Nucleus accumbens (tissue), 56 donors: ENCODE measurements at regions not wholly inside any gene's neighbourhood (a gene's known extent, or its start where the extent isn't known, plus 50 kb on each side); places are given as distances from the start of the nearest gene placed in this dataset.
"Not testable (repeated sequence)": the region's sequence is repeated elsewhere in the genome, so short reads cannot be mapped to it uniquely, and the experiment has no call there.

ENCODE experiments used
- DNase-seq, 56 donors: peaks; one replicate each; lab custom pipeline; 2025; lab: John Stamatoyannopoulos, UW

DNA sequence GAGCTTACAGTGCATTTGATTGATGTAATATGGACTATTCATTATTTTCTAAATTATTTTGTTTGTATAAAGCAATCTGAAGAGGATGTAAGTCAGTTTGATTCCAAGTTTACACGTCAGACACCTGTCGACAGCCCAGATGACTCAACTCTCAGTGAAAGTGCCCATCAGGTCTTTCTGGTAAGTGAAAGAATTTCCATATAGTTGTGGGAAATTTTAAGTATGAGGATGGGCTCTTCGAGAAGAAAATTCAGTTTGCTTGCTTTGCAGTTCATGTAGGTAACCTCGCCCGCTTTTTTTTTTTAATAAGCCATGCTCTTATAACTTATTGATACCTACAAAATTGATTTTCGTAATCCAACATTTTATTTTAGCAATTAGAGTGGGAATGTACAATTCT, 151.6 kb downstream of the CDRT15L2 start:
- not testable (repeated sequence) for DNase-seq

DNA sequence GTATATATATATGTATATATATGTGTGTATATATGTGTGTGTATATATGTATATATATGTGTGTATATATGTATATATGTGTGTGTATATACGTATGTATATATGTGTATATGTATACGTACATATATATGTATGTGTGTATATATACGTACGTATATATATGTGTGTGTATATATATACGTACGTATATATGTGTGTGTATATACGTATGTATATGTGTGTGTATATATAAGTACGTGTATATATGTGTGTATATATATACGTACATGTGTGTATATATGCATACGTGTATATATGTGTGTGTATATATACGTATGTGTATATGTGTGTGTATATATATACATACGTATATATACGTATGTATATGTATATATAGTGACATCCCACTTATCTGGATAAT, 154.4 kb downstream of the CDRT15L2 start:
- no peak for DNase-seq

DNA sequence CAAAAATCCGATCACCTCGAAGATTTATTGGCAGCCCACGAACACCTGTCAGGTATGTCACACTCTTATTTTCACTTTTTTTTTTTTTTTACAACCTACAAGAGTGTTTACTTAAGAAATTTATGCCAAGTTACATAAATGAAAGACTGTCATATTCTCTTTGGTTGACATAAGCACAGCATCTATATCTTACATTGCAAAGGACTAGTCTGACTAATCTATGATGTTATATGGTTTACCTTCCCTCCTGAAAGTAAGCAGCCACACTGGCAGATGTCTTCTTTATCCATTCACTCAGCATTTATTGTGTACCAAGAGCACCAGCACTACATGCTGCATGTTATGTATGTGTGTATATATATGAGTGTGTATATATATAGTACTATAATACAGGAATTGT, 156.3 kb downstream of the CDRT15L2 start:
- DNase-seq, result no peak

DNA sequence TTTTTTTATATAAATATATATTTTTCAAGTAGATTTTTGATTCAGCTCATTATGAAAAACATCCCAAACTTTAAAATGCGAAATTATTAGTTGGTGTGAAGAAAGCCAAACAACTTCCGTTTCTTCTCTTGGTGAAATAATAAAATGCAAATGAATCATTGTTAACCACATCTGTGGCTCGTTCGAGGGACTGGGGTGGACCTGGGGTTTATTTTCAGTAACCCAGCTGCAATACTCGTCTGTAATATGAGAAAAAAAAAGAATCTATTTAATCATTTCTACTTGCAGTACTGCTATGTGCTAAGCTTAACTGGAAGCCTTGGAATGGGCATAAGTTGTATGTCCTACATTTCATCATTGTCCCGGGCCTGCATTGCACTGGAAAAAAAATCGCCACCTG, 158.1 kb downstream of the CDRT15L2 start:
- not testable (repeated sequence) for DNase-seq

DNA sequence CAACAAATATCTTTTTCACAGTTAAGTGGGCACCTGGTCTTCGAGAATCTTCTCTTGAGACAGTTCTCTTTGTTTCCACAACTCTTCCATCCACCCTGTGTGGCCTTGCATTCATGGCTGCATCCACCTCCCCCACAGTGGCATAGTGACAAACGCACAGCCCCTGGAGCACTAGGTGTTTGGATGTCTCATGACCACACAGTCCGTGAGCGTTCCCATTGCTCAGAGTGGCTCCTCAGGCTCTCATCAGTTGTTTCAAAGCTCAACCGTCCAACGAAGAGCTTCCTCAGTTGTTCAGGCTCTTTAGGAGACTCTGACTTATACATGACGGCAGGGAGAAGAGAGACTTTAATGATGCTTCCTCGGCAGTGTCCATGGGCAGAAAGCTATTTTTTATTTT, 191.6 kb downstream of the CDRT15L2 start:
- no peak for DNase-seq

DNA sequence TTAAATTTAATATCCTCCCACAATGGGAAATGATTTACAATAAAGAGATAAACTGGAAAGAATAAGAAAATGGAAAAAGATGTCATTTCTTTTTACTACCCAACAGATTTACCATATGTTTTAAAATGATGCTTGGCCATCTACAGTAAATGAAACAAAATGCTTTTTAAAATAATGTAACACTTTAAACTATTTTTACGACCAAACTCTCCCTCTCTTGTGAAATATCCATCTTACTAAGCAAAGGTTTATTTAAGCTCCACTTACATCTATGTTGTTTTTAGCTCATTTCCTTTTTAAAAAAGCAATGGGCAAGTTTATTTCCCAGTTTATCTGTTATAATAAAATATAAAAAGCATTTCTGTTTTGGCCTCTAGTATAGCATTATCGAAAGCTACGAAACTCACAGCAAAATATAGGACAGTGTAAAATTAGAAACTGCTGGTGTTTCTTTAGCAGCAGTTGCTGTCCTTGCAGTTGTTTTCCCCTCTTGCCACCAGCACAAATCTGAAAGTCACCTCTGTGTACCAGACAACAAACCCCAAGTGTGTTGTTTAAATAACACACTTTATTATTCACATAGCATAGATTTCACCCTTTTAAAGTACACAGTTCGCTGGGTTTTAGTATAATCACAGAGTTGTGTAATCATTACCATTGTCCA, 195.1 kb downstream of the CDRT15L2 start:
- DNase-seq, result no peak

DNA sequence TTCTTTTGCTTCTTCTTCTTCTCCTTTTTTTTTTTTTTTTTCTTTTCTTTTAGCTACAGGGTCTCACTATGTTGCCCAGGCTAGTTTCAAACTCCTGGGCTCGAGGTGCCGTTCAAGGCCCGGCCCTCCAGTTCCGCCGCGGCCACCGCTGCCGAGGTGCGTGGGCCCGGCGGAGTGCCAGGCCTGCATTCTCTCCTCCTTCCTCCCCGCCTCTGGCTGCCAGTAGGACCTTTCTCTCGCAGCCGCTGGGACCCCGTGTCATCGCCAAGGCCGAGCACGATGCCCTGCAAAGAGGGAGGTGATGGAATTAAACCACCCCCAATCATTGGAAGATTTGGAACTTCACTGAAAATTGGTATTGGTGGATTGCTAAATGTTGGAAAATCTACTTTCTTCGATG, 195.8 kb downstream of the CDRT15L2 start:
- no peak for DNase-seq

DNA sequence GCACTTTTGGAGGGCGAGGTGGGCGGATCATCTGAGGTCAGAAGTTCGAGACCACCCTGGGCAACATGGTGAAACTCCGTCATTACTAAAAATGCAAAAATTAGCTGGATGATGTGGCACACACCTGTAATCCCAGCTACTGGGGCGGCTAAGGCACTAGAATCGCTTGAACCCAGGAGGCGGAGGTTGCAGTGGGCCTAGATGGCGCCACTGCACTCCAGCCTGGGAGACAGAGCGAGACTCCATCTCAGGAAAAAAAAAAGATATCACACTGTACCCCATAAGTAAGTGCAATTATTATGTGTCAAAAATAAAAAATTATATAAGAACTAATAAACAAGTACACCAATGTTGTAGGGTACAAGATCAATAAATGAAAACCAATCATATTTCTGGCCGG, 200.0 kb downstream of the CDRT15L2 start:
- no peak for DNase-seq

DNA sequence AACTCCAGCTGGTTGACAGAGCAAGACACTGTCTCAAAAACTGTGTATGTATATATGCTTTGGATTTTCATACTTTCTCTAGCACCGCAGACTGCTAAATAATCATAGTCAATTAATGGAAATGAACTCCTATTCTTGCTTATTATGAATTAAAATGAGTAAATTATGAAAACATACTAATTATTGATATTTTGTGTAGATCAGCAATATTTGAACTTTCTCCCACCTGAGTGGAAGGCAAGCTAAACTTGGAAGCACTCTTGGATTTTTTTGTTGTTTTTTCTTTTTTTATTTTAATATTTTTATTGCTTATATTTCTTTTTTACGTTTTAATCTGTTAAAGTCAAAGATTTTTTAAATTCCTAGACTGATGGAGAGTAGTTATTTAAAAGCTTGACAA, 201.7 kb downstream of the CDRT15L2 start:
- DNase-seq, result no peak

DNA sequence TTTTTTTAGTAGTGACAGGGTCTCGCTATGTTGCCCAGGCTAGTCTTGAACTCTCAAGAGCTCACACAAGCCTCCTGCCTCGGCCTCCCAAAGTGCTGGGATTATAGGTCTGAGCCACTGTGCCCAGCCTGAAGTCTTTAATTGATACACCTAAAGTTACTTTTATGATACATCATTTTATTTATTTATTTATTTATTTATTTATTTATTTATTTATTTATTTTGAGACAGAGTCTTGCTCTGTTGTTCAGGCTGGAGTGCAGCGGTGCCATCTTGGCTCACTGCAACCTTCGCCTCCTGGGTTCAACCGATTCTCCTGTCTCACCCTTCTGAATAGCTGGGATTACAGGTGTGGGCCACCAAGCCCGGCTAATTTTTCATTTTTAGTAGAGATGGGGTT, 202.3 kb downstream of the CDRT15L2 start:
- not testable (repeated sequence) for DNase-seq

DNA sequence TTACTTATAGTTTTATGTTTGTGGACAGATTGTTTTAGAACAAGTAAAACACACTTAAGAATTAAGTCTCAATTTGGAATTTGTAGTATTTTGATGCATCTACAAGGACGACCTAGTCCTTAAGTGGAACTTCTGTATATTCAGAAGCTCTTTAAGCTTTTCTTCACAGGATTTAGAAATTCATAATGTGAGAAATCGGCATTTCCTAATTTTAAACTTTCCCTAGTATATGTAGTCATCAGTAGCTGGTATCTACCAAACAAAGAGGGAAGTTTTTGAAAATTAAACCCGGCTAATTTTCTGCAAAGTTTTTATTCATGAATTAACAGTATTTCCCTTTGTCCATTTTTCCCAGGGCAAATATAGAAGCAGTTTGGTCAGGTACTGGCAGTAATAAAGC, 203.6 kb downstream of the CDRT15L2 start:
- no peak for DNase-seq

DNA sequence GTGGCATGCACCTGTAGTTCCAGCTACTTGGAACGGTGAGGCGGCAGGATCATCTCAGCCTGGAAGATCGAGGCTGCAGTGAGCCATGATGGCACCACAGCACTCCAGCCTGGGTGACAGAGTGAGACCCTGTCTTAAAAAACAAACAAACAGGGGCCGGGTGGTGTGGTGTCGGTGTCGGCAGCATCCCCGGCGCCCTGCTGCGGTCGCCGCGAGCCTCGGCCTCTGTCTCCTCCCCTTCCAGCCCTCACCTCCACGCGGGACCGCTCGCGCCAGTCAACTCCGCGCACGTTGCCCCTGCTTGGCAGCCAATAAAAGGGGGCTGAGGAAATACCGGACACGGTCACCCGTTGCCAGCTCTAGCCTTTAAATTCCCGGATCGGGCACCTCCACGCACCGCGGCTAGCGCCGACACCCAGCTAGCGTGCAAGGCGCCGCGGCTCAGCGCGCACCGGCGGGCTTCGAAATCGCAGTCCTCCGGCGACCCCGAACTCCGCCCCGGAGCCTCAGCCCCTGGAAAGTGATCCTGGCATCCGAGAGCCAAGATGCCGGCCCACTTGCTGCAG, 204.7 kb downstream of the CDRT15L2 start:
- no peak for DNase-seq

DNA sequence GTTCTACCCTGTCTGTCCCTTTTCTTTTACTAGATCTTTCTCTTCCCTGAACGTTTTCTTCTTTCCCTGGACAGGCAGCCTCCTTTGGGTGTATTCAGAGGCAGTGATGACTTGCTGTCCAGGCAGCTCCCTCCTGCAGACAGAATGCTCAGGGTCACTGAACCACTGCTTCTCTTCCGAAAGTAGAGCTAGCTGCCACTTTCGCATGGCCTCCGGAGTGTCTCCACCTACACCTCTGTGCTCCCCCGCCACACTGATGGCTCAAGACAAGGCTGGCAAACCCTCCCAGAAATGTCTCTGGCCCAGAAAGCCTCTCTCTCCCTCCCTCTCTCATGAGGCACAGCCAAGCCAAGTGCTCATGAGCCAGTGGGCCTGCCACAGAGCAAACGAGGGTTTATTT, 207.8 kb downstream of the CDRT15L2 start:
- DNase-seq, result no peak

DNA sequence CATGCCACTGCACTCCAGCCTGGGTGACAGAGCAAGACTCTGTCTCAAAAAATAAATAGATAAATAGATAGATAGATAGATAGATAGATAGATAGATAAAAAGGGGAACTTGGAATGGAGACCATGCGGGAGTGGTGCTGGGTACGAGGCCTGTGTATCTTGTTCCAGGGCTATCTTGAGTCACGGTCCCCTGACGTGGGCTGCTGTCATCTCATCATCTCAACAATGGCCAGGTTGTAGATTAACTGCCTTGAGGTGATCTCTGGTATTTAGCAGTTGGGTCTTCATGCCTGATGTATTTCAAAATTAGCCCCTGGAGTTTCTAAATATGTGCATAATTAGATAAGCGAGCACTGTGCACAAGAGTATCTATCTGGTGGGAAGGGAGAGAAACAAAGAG, 212.1 kb downstream of the CDRT15L2 start:
- no peak for DNase-seq

DNA sequence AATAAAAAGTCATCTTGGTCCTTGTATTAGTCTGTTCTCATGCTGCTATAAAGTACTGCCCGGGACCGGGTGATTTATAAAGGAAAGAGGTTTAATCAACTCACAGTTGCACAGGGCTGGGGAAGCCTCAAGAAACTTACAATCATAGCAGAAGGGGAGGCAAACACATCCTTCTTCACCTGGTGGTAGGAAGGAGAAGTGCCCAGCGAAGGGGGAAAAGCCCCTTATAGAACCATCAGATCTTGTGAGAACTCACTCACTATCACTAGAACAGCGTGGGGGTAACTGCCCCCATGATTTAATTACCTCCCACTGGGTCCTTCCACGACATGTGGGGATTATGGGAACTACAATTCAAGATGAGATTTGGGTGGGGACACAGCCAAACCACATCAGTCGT, 215.0 kb downstream of the CDRT15L2 start:
- not testable (repeated sequence) for DNase-seq

DNA sequence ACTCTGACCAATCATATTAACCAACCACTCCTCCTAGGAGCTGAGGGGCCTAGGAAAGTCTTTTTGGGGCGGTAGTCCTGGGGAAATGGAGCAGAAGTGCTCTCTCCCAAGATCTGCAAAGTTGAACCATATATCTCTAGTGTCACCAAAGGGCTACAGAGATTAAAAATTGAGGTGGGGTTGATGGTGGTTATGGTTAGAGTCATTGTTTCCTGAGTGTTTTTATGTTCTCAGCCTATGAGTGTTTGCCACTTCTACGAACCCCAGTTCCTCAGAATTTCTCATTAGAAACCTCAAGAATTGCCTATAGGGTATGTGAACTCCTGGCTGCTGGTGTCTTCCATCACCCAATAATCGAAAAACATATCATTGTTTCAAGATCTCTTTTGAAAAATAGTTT, 217.8 kb downstream of the CDRT15L2 start:
- no peak for DNase-seq

DNA sequence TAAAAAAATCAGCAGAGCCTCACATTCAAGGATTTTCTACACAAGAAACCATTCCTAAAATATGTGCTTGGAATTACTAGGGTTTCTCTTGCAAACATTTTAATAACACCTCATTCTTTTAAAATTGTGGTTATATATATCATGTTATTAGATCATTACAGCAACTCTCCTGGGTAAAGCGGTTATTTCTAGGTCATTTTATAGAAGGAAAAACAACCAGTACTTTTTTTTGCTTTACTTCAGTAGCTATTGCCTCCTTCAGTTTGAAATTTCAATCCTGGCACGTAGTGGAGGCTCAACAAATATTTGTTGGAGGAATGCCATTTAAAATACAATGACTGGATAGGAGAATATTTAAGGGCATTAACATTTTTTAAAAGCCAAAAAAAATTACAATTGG, 220.6 kb downstream of the CDRT15L2 start:
- DNase-seq, result no peak

DNA sequence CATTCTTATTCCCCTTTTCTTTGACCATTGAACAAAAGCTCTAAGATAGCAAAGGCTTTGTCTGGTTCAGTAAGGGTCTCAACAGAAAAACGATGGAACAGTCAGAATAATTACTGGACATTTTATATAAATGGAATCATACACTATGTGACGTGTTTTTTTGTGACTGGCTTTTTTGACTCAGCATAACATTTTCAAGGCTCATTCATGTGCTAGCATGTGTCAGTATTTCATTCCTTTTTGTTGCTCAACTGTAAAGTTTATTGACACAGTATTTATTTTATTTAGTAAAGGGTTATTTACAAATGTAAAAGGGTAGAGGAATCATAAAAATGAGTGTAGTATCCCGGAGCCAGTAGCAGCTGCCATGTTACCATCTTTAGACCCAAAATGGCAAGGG, 226.2 kb downstream of the CDRT15L2 start:
- no peak for DNase-seq

DNA sequence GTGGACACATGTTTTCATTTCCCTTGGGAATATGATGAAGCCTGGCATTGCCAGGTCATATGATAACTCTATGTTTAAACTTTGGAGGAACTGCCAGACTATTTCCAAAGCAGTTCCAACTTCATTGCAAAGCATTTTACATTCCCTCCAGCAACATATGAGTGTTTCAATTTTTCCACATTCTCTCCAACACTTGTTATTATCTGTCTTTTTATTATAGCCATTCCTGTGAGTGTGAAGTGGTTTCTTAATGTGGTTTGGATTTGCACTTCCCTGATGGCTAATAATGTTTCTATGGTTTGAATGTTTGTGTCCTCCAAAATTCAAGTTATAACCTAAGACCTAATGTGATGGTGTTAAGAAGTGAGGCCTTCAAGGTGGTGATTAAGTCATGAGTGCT, 228.0 kb downstream of the CDRT15L2 start:
- not testable (repeated sequence) for DNase-seq

DNA sequence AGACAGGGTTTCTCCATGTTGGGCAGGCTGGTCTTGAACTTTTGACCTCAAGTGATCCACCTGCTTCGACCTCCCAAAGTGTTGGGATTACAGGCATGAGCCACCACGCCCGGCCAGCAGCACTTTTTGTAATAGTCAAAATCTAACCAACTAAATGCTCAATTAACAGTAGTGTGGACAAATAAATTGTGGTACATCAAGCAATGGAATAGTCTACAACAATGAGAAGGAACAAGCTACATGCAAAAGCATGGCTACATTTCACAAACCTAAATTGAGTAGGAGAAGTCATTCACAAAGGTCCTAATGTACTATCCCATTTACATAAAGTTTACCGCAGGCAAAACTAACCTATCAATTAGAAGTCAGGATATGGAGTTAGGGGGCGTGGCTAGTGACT, 227.4 kb downstream of the USP22 start:
- DNase-seq, result not testable (repeated sequence)

DNA sequence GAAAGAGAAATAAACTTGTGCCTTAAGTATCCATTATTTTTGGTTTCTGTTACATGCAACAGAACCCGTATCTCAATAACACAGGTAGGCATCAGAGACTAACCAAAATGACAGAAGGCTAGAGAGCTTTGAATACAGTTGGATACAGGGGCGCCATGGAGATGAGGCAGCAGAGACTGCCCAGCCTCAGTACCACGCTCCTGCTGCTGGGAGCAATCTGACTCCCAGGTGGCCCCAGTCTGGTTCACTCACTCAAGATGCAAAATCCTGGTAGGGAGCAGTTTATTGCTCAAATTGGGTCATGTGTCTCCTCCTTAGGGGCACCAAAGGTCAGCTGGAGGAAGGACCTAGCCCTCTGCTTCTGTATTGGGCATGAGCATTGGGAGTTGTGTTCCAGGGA, 218.9 kb downstream of the USP22 start:
- no peak for DNase-seq

DNA sequence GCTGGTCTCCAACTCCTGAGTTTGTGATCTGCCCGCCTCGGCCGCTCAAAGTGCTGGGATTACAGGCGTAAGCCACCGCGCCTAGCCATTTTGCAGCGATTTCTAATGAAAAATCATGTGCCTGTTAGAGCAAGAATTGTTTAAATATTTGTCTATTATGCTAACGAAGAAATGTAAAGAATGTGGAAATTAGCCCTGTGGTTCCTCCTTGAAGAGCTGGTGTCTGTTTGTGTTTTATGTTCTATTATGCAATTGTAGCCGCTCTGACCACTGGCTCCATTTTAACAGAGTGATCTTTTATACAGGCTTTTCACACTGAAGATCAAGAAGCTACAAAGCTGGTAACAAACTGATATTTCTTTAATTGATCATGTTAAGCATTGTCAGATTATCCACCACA, 217.3 kb downstream of the USP22 start:
- DNase-seq, result no peak

DNA sequence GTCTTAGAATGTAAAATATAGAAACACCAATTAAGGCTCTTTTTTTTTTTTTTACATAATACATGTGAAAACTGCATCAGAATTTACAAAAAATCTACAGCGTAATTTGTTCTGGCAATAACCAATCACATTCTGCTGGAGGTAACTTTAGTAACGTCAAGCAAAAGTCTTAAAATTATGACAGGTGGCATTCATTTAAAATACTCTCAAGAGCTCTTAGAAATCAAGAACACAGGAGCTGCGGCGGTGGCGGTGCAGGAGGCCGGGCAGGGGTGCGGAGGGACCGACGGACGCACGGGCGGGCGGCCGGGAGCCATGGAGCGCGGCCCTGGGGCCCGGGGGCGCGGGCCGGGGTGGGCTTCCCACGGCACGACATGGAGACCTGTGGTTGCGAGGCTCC, 202.4 kb downstream of the USP22 start:
- not testable (repeated sequence) for DNase-seq
